ENCODE measurements at regions not wholly inside any gene's neighbourhood (a gene's known extent, or its start where the extent isn't known, plus 50 kb on each side); places are given as distances from the start of the nearest gene placed in this dataset.
"Not testable (repeated sequence)": the region's sequence is repeated elsewhere in the genome, so short reads cannot be mapped to it uniquely, and the experiment has no call there.

DNA sequence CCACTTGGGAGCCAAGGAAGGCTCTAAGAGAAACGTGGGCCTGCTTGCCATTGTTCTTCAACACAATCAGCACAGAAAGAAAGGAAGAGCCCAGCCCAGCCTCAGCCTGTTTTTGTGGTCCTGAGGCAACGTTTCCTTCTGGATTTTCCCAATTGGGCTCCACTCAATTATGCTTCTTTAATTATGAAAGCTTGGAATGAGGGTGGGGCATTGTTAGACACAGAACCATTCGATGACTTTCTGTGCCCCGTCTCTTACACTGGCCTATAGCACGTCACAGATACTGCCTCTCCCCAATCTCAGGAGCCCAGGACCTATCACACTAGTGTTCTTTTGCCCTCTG, 207.4 kb downstream of the ZFP36L2 start:
- DNase-seq (no peak), ATAC-seq (no peak)

DNA sequence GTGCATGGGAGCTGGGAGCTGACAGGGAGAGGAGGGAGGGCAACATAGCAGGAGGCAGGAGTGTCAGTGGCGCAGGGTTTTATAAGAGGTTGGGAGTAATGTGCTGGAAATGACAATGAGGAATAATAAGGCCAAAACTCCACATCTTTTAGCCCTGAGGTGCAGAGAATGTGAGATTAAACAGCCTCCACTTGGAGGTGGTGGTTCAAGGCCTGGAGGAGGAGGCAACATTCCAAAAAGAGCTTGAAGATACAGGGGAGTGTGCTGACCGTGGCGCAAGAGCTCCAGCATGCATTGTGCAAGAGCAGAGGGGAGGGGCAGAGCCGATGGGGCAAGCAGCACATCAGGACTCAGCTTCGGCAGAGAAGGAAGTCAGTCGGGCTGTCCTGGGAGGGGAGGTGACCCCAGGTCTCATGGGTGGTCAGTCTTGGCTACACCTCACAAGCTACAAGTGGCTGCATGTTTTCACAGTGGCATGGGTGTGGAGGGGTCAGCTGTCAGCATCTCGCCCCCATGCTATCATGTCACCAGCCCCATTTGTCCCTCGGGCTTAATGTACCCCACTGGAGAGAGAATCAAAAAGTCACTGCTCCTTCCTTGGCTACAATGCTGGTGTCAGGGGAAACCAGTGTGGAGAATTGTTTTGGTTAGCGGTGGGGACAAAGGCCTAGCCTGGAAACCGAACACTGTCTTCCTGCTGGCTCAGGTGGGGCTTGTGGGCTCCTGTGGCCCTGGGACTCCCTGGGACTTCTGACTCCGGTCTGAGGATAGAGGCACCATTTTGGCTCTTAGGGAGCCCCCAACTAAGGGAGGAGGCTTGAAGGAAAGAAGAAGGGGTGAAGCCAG, 208.0 kb downstream of the ZFP36L2 start:
- no peak for DNase-seq
- no peak for ATAC-seq

DNA sequence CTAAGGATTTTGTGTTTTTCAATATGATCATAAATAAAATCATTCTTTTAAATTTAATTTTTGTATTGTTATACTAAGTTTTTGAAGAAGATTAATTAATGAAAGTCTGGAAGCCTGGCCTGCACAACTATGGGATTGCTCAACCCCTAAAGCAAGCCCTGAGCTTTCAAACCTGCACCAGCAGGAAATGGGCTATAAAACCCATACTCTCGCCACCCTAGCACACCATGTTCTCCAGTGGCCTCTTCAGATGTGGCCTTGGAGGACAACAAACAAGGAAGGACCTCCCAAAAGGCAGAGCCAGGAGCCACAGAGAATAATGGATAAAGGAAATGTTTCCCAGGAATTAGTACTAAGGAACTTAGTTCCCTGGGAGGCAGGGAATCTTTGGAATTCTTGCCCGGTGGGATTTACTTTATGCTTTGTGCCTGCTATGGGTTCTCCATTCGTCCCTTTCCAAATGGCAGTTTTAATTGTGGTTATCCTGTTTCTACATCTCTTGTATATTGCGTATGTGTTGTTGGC, 212.5 kb downstream of the ZFP36L2 start:
- ATAC-seq (no peak), DNase-seq (no peak)

DNA sequence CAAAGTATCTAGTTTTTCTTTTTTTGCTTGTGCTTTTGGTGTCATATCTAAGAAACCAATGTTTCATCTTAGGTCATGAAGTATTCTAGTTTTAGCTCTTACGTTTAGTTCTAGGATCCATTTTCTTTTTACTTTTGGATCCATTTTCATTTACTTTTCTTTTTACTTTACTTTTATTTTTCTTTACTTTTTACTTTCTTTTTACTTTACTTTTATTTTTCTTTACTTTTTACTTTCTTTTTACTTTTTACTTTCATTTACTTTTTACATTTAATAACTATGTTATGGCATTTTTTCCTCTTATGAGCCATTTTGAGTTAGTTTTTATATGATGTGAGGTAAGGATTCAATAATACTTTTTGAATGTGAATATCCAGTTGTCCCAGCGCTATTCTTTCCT, 213.4 kb downstream of the ZFP36L2 start:
- no peak for ATAC-seq
- DNase-seq, result no peak

DNA sequence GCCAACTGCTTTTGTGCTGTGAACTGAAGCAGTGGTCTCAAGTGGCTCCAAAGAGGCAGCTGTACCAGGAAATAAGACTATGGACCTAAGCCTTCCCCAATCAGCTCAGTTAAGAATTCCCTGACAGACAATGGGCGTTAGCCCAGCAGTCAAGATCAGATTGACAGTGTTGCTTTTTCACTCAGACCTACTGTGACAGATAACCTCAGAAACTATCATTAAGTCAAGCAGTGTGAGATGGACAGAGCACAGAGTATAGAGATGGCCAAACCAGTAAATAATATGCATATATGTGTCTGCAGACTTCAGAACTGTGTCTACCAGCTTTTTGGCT, 215.3 kb downstream of the ZFP36L2 start:
- ATAC-seq (no peak), DNase-seq (no peak)

DNA sequence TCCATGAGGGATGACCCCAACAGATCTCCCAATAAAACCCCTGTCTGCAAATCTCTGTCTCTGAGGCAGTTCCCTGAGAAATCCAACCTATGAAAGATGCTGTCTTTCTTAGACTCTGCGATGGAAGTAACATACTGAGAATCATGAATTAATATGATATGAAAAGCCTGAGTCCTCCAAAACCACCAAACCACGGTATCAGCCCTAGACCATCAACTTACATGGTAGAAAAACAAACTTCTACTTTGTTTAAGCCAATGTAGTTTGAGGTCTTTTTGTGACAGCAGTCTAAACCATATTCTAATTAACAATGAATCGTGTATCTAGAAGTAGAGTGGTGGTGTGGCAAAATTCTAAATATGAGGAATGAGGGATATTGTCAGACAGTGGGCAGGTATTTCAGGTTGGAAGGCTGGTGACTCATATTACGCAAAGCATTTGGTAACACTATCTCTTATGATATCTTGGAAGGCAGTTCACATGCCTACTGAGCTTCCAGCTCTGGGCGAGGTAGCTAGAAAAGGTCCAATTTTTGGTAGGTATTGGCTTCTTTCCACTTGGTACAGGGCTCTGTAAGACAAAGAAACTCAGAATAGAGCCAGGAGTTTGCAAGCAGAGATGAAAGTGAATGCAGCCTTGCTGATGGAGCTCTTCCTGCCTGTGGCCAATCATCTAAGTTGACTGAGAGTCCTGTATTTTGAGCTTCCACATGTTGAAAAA, 215.8 kb downstream of the ZFP36L2 start:
- DNase-seq (no peak), ATAC-seq (no peak)

DNA sequence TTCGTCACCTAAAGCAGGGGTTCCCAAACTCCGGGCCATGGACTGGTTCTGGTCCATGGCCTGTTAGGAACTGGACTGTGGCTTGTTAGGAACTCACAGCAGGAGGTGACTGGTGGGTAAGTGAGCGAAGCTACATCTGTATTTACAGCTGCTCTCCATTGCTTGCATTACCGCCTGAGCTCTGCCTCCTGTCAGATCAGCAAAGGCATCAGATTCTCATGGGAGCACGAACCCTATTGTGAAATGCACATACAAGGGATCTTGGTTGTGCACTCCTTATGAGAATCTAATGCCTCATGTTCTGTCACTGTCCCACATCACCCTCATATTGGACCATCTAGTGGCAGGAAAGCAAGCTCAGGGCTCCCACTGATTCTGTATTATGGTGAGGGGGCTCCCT, 217.0 kb downstream of the ZFP36L2 start:
- no peak for DNase-seq
- no peak for ATAC-seq

DNA sequence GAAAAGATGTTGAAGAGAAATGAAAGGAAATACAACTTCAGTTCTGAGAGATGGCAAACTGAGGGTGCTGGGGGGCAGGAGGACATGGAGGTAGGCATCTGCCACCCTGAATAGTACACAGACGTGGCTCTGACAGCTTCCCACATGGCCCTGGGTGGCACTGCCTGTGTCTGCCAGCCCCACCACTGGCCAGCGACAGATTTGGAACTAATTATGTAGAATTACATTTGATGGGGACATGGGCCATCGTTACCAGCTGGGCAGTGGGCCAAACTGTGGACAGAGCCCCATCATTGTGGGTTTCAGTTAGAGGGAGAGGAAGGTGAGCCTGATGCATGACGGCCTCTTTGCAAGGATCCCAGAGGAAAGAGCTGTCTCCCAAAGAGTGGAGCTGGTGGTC, 216.0 kb upstream of the HAAO start:
- ATAC-seq, result no peak

DNA sequence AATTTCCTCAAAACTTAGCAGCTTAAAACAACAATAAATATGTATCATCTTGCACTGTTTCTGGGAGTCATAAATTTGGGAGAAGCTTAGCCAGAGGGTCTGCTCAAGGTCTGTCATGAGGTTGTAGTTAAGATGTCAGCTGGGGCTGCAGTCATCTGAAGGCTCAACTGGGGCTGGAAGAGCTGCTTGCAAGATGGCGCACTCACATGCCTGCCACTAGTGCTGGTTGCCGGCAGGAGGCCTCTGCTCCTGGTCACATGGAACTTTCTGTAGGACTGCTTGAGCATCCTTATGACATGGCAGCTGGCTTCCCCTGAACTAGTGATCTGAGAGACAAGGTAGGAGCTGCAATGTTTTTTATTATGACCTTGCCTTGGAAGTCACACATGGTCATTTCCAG, 215.5 kb upstream of the HAAO start:
- ATAC-seq, result no peak

More for the DNA sequence above, 216.0 kb upstream of the HAAO start:
- no peak for DNase-seq

DNA sequence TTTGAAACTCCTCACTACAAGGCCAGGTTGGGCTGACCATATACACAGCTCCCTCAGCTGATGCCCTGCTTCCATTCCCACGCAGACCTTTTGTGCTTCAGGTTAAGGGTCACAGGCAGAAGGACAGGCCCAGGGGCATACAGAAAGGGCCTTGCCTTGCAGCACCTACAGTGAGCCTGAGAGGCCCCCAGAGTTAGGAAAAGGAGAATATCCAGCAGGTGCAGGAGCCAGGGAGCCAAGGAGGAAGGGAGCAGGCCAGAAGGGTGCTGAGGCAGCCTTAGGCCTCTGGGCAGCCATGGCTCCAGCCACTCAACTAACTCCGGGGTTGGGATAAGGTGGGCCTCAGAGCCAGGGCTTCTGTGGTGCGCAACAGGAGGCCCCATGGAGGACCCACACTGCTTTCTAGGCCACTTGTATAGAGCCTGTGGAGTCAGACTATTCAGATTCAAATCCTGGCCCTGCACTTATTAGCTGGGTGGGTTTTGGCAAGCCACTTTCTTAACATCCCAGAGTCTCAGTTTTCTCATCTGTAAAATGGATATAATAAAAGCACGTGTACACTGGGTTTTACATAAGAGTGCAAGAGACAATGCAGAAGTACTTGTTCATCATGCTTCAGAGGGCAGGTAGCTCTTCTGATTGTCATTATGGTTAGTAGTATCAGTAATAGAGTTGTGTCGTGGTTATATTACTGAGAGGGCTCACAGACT, 214.6 kb upstream of the HAAO start:
- no peak for DNase-seq
- no peak for ATAC-seq

More for the DNA sequence above, 215.5 kb upstream of the HAAO start:
- no peak for DNase-seq

DNA sequence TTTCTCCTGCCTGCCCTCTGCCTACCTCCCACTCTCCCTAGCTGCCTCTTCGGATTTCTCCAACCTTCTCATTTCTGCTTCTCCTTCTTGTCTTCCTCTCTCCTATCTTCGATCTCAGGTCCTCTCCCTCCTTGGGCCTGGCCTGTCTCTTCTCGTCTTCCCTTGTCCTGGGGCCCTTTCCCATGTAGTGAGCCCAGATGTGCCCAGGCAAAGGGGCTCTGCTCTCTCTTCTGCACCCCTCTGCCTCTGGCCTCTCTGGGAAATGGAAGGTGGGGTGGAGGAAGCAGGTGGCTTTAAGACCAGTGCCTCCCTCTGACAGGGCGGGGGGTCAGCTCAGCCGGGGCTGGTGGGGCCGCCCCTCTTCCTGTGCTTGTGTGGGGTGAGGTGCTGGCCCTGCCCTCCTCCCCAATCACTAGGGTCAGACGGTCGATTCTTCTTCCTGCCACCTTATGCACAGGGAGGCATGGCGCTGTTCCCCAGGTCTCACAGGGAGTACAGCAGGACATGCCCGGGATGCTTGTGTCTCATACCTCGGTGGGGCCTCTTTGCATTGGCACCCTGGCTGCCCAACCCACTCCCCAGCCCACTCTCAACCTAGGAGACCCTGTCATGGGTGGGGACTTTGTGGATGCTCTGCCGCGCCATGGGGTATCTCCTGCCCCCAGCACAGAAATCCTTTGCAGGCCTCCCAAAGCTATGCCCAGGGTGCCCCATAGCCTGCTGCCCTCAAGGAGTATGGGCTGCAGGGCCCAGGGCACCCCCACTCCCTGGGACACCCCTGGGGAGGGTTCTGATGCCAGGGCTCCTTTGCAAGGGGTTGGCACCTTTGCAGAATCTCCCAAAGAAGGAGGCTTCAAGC, 213.8 kb upstream of the HAAO start:
- DNase-seq, result no peak
- ATAC-seq, result no peak

DNA sequence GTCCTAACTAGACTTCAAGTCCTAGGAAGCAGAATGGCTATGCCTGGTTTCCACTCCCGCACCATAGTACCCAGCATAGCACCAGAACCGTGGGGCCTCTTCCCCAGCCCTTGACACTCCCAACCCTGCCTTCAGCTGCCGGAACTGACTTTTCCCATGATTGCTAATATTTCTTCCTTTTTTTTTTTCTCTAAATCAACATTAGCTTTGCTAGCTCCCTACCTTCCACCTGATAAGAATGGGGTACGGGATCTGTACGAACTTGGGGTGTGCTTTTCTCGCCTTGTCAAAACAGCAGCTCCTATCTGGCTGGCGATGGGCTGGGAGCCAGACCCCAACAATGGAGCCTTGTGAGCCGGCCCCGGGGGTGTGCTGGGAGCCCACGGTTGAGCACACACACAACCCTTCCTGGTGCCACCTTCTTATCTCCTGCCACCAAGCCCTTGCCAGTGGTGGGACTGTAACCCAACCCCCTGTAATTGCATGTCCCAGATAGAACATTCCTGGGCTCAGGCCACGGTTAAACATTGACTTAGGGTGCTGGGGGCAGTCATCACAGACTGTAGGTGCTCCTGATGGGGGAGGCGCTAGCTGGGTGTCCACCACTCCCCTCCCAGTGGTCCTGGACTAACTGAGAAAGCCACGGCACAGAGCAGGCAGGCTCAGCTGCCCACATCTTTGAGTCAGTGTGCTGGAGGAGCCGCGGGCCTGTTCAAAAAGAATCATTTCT, 213.0 kb upstream of the HAAO start:
- ATAC-seq, result no peak

DNA sequence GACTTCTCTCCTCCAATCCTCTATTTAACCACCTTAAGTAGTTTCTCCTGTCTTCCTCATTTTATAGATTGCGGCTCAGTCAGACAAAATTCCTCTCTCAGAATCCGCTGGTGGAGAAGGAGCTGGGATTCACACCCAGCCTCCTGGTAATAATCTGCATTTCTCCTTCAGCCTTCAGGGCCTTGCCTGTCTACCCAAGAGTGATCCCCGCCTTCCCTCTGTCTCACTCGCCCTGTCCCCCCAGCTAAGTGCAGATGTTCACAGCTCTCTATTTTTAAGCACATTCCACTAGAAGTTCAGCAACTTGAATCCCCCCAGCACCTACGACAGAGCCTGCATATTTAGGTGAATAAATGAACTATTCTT, 212.5 kb upstream of the HAAO start:
- no peak for DNase-seq
- no peak for ATAC-seq

More for the DNA sequence above, 213.0 kb upstream of the HAAO start:
- no peak for DNase-seq

DNA sequence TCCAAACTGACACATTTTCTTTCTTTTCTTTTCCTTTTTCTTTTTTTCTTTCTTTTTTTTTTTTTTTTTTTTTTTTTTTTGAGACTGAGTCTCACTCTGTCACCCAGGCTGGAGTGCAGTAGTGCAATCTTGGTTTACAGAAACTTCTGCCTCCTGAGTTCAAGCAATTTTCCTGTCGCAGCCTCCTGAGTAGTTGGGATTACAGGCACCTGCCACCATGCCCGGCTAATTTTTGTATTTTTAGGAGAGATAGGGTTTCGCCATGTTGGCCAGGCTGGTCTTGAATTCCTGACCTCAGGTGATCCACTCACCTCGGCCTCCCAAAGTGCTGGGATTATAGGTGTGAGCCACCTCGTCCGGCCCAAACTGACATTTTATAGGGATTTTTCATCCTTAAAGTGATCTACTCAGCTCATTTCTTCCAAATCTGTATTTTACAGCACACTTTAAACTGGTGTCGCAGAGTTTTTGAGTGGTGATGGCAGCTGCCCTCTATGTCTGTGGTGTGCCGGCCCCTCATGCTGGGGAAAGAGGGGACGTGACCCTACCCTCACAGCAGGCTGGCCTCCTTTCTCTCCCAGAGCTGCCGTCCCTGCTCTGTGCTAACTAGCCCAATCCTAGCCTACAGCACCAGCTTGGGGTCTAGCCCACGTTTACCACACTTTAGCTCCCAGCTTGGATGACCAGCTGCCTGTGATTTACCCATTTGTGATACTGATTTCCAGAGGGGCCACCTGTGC, 211.9 kb upstream of the HAAO start:
- not testable (repeated sequence) for DNase-seq, ATAC-seq

DNA sequence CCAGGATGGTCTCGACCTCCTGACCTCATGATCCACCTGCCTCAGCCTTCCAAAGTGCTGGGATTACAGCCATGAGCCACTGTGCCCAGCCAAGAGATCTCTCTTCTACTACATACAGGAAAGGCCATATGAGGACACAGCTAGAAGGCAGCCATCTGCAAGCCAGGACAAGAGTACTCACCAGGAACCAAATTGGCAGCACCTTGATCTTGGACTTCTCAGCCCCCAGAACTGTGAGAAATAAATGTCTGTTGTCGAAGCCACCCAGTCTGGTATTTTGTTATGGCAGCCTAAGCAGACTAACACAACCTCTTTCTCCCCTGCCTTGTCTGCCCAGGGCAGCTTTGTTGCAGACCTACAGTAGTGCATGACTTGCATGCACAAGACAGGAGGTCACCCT, 211.3 kb upstream of the HAAO start:
- ATAC-seq (no peak), DNase-seq (no peak)

DNA sequence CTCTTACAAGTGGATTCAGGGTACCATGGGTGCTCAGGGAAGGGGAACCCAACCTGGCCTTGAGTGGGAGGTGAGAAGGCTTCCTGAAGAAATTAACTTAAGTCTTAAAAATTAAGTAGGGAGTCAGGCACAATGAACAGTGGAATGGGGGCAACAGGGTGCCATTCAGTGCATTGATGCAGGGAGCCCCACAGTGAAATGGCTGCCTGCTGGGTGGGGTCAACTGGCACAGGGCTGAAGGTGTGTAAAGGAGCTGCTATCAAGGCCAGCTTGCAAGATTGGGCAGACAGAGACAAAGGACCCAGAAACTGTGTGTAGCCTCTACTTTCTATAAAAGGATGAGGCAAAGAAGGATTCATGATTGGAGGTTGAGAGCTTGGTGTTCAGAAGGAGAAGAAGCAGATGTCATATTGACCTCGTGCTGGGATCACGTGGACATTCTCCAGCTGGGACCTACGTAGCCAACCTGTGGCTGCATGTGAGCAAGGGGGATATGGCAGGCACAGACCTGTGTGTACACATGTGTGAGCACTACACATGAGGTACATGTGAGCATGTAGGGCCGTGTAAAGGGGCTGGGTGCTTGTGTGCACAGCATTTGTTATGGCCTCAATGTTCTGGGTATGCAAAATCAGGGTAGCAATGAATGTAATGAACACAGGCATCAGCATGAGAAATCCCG, 209.5 kb upstream of the HAAO start:
- ATAC-seq, result no peak
- no peak for DNase-seq

DNA sequence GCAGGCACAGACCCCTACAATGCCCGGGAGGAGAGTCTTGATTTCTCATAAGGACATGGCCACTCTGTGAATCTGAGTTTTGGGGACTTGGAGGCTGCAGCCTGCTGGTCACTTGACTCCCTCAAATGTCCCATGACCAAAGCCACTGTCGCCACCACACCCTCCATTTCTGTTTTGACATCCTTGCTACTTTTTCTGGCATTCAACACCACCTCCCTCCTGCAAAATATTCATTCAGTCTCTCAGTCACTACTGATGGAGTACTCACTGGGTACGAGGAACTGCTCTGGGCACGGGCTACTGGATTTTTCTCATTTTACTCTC, 208.6 kb upstream of the HAAO start:
- DNase-seq (no peak), ATAC-seq (no peak)

DNA sequence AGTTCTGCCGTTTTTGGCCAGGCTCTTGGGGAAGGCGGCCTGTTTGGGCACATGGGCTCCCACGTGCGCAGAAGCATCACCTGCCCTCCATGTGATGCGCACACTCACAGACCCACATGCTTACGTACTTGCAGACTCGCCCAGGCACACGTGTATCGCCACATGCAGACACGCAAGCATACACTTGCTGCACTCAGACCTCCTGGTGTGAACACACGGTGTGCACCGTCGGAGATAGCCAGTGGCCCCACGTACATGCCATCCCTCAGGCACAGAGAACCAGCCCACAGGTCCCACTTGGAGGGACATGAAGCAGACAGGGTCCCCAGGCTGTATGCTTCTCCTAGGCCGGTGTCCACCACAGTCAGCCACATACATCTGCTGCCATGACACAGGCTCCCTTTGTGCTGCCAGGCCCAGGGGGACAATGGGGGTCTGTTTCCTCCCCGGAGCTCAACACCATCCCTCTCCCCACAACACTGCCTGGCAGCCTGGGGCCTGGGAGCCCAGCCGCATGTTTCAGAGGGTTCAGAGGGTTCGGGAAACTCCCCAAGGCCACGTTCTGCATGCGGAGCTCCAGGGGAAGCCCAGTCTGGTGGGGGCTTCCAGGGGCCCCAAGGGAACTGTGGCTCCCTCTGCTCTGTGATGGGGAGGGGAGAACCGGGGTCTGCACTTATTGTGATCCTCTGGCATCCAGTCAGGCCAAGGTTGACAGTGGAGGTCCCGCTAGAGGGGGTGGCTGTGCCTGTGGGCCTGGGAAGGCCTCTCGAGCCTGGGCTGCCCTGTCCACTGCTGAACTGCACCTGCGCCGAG, 208.1 kb upstream of the HAAO start:
- ATAC-seq (peak; percentile 28), DNase-seq (no peak)

DNA sequence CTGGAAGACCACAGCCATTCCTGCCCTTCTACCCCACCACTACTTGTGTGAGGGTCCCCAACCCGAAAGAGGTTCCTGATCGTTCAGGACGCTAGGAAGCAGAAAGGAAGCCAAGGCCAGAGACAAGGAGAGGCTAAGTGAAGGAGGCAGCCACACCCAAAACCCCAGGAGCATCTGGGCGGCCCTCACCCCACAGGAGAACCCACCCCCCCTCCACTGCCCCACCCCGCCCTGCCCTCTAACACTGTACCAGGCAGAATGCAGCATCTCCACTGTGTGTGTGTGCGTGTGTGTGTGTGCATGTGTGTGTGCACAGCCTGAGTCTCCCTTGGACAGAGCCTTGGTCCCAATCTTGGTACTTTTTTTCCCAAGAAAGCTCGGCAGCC, 207.5 kb upstream of the HAAO start:
- no peak for ATAC-seq
- no peak for DNase-seq

All from stimulated activated naive CD8-positive, alpha-beta T cell treated with anti-CD3 and anti-CD28 coated beads, Interleukin-15, Interleukin-2, amounts not matched to agents 100 U/mL and 50 U/mL, for 24 hours (primary cell).